K562 (cell line): ENCODE measurements at regions not wholly inside any gene's neighbourhood (a gene's known extent, or its start where the extent isn't known, plus 50 kb on each side); places are given as distances from the start of the nearest gene placed in this dataset.

Experiments used
- ATF6 ChIP-seq: sonication (generic); formaldehyde crosslinking; IDR thresholded peaks from 2 replicates; pipeline ENCODE4 v1.4.0; 2020; ENCODE audit warnings: mild to moderate bottlenecking, missing genetic modification reagents
- BRF2 ChIP-seq: IDR thresholded peaks from 3 replicates; pipeline ENCODE4 v1.6.1; 2011; ENCODE audit warnings: borderline replicate concordance, mild to moderate bottlenecking; ENCODE audit not compliant: insufficient read length, insufficient read depth
- CBFA2T2 ChIP-seq: fragments of 450-650 bp; conservative IDR thresholded peaks from 2 replicates; pipeline ENCODE4 v1.6.1; 2017; ENCODE audit warnings: mild to moderate bottlenecking
- CREM ChIP-seq: IDR thresholded peaks from 2 replicates; pipeline ENCODE4 v1.6.1; 2014; ENCODE audit warnings: antibody characterized with exemption, low read depth
- LARP7 ChIP-seq: fragments of 450-650 bp; IDR thresholded peaks from 2 replicates; pipeline ENCODE4 v1.6.1; 2016
- PHF20 ChIP-seq: fragments of 450-650 bp; IDR thresholded peaks from 2 replicates; pipeline ENCODE4 v1.6.1; 2018; ENCODE audit not compliant: partially characterized antibody
- RB1 ChIP-seq: fragments of 450-650 bp; IDR thresholded peaks from 2 replicates; pipeline ENCODE4 v1.6.1; 2017; ENCODE audit warnings: low read depth, mild to moderate bottlenecking
- RUNX1 ChIP-seq: sonication (generic); IDR thresholded peaks from 2 replicates; pipeline ENCODE4 v1.6.1; 2016; ENCODE audit warnings: antibody characterized with exemption, low read depth
- ZNF57 ChIP-seq: fragments of 450-650 bp; formaldehyde crosslinking; IDR thresholded peaks from 2 replicates; pipeline ENCODE4 v1.4.0; 2020; ENCODE audit warnings: mild to moderate bottlenecking, moderate library complexity
- ZNF584 ChIP-seq: fragments of 200-800 bp; sonication (Bioruptor generic); IDR thresholded peaks from 2 replicates; pipeline ENCODE4 v1.6.1; 2016; ENCODE audit warnings: low read depth, mild to moderate bottlenecking, missing genetic modification characterization, missing compliant biosample characterization
- ZNF668 ChIP-seq: fragments of 250-450 bp; sonication (Bioruptor Pico); IDR thresholded peaks from 2 replicates; pipeline ENCODE4 v1.8.0; 2022; ENCODE audit warnings: mild to moderate bottlenecking, inconsistent platforms
- ZNF695 ChIP-seq: fragments of 450-650 bp; formaldehyde crosslinking; IDR thresholded peaks from 2 replicates; pipeline ENCODE4 v1.4.0; 2020; ENCODE audit warnings: mild to moderate bottlenecking, moderate library complexity
- ZNF707 ChIP-seq: fragments of 250-450 bp; sonication (Bioruptor Pico); conservative IDR thresholded peaks from 2 replicates; pipeline ENCODE4 v1.8.0; 2022; ENCODE audit warnings: inconsistent platforms, mild to moderate bottlenecking, moderate library complexity
- TF ChIP-seq, protein P1 (sequence below): fragments of 250-450 bp; sonication (Bioruptor Pico); IDR thresholded peaks from 2 replicates; pipeline ENCODE4 v1.4.0; 2020; ENCODE audit warnings: mild to moderate bottlenecking, moderate library complexity, borderline replicate concordance

- TF ChIP-seq, protein P1, sequence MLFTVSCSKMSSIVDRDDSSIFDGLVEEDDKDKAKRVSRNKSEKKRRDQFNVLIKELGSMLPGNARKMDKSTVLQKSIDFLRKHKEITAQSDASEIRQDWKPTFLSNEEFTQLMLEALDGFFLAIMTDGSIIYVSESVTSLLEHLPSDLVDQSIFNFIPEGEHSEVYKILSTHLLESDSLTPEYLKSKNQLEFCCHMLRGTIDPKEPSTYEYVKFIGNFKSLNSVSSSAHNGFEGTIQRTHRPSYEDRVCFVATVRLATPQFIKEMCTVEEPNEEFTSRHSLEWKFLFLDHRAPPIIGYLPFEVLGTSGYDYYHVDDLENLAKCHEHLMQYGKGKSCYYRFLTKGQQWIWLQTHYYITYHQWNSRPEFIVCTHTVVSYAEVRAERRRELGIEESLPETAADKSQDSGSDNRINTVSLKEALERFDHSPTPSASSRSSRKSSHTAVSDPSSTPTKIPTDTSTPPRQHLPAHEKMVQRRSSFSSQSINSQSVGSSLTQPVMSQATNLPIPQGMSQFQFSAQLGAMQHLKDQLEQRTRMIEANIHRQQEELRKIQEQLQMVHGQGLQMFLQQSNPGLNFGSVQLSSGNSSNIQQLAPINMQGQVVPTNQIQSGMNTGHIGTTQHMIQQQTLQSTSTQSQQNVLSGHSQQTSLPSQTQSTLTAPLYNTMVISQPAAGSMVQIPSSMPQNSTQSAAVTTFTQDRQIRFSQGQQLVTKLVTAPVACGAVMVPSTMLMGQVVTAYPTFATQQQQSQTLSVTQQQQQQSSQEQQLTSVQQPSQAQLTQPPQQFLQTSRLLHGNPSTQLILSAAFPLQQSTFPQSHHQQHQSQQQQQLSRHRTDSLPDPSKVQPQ (CRISPR knock-in tag) = no peak
- TF ChIP-seq ZNF668 (0 out of 2 replicates have a peak, but pooled peaks have one; percentile 48), CBFA2T2 (no peak), ZNF584 (no peak), PHF20 (no peak), ATF6 (CRISPR knock-in tag) (no peak), ZNF707 (CRISPR knock-in tag) (0 out of 2 replicates have a peak, but pooled peaks have one; percentile 35), LARP7 (no peak), RB1 (no peak), ZNF695 (CRISPR knock-in tag) (no peak), ZNF57 (CRISPR knock-in tag) (0 out of 2 replicates have a peak, but pooled peaks have one; percentile 57), BRF2 (no peak), CREM (no peak), RUNX1 (no peak)
Observed at GRCh38 chr22:22169923-22170322, 74.7 kb upstream of the VPREB1 start (continued).
